ENCODE measurements at regions not wholly inside any gene's neighbourhood (a gene's known extent, or its start where the extent isn't known, plus 50 kb on each side); places are given as distances from the start of the nearest gene placed in this dataset.

GRCh38 chr3:71919572-71919971, 134.6 kb upstream of the PROK2 start:
- DNase-seq (ENCODE audit: low read depth), result no peak
- no peak overlapping the region for H3K4me3 ChIP-seq (ENCODE audit: low read depth, low read length)
- no peak for TF ChIP-seq CTCF (conservative IDR thresholded peaks at IDR 0.05; ENCODE audit: low read depth, low read length)

- TF ChIP-seq CTCF (conservative IDR thresholded peaks at IDR 0.05; ENCODE audit: low read depth, low read length), result no peak
- no peak for DNase-seq (ENCODE audit: low read depth)
- H3K4me3 ChIP-seq (ENCODE audit: low read depth, low read length), result no peak overlapping the region
These were observed 132.6 kb upstream of the PROK2 start for GRCh38 chr3:71917545-71917944.

GRCh38 chr3:71916747-71917369, 131.9 kb upstream of the PROK2 start:
- TF ChIP-seq CTCF (conservative IDR thresholded peaks at IDR 0.05; ENCODE audit: low read depth, low read length), result no peak
- no peak overlapping the region for H3K4me3 ChIP-seq (ENCODE audit: low read depth, low read length)
- peak; percentile 15 for DNase-seq (ENCODE audit: low read depth)

GRCh38 chr3:71912839-71913495, 128.0 kb upstream of the PROK2 start:
- TF ChIP-seq CTCF (conservative IDR thresholded peaks at IDR 0.05; ENCODE audit: low read depth, low read length), result no peak
- H3K4me3 ChIP-seq (ENCODE audit: low read depth, low read length), result no peak overlapping the region
- no peak for DNase-seq (ENCODE audit: low read depth)

GRCh38 chr3:71910108-71910507, 125.2 kb upstream of the PROK2 start:
- peak; percentile 15 for DNase-seq (ENCODE audit: low read depth)
- no peak for TF ChIP-seq CTCF (conservative IDR thresholded peaks at IDR 0.05; ENCODE audit: low read depth, low read length)
- H3K4me3 ChIP-seq (ENCODE audit: low read depth, low read length), result no peak overlapping the region

GRCh38 chr3:71907996-71908395, 123.0 kb upstream of the PROK2 start:
- no peak for DNase-seq (ENCODE audit: low read depth)
- no peak overlapping the region for H3K4me3 ChIP-seq (ENCODE audit: low read depth, low read length)
- no peak for TF ChIP-seq CTCF (conservative IDR thresholded peaks at IDR 0.05; ENCODE audit: low read depth, low read length)

- no peak for TF ChIP-seq CTCF (conservative IDR thresholded peaks at IDR 0.05; ENCODE audit: low read depth, low read length)
- no peak for DNase-seq (ENCODE audit: low read depth)
- no peak overlapping the region for H3K4me3 ChIP-seq (ENCODE audit: low read depth, low read length)
These were observed 122.0 kb upstream of the PROK2 start for GRCh38 chr3:71906976-71907375.

Measured in choroid plexus epithelial cell (primary cell).